ENCODE measurements at regions not wholly inside any gene's neighbourhood (a gene's known extent, or its start where the extent isn't known, plus 50 kb on each side); places are given as distances from the start of the nearest gene placed in this dataset.
A peak's percentile ranks its signal among the peaks of the same experiment; 100 is the strongest.

DNA sequence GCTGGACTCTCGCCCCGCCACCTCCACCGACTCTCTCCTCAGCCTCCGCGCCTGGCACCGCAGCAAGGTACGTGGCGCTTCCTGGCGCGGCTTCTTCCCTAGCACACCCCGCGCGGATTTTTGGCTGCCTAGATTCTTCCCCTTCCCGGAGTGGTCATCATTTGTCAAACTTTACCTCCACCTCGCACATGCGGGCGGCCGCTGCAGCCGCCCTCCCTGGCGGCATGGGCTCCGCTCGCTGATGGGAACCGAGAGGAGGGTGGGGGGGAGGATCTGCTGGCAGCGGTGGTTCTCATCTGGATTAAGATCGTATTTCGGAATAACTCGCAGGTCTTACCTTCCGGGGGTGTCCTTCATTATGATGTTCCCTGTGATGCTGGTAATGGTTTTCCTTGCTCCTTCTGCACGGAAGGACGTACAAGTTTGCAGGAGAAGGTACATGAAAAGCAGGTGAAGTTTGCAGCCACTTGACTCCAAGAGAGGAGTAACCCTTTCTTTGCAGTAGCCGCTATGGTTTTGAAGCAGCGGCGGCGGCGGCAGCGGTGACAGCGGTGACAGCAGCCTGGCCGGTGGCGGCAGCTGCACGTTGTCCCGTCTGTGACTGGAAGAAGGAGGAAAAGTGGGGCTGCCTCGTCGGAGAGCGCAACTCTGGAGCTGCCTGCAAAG is 2183.9 kb upstream of the TENM3 start:
- Mint-ChIP-seq H3K36me3 (ENCODE audit: unreplicated experiment) (peaks cover 5% of the 10 kb centered on the region), H3K27ac (ENCODE audit: unreplicated experiment) (no peak overlapping the region), H3K4me1 (ENCODE audit: unreplicated experiment) (peaks cover 23% of the 10 kb centered on the region), H3K4me3 (ENCODE audit: unreplicated experiment) (peak overlapping the region; percentile 85), H3K27me3 (ENCODE audit: unreplicated experiment) (peaks cover 68% of the 10 kb centered on the region), H3K9me3 (ENCODE audit: unreplicated experiment) (no peaks in the 10 kb centered on the region)
- DNase-seq (ENCODE audit: extremely low spot score, unreplicated experiment): no peak
- TF ChIP-seq, protein P1, sequence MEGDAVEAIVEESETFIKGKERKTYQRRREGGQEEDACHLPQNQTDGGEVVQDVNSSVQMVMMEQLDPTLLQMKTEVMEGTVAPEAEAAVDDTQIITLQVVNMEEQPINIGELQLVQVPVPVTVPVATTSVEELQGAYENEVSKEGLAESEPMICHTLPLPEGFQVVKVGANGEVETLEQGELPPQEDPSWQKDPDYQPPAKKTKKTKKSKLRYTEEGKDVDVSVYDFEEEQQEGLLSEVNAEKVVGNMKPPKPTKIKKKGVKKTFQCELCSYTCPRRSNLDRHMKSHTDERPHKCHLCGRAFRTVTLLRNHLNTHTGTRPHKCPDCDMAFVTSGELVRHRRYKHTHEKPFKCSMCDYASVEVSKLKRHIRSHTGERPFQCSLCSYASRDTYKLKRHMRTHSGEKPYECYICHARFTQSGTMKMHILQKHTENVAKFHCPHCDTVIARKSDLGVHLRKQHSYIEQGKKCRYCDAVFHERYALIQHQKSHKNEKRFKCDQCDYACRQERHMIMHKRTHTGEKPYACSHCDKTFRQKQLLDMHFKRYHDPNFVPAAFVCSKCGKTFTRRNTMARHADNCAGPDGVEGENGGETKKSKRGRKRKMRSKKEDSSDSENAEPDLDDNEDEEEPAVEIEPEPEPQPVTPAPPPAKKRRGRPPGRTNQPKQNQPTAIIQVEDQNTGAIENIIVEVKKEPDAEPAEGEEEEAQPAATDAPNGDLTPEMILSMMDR (IDR thresholded peaks at IDR 0.05): no peak

DNA sequence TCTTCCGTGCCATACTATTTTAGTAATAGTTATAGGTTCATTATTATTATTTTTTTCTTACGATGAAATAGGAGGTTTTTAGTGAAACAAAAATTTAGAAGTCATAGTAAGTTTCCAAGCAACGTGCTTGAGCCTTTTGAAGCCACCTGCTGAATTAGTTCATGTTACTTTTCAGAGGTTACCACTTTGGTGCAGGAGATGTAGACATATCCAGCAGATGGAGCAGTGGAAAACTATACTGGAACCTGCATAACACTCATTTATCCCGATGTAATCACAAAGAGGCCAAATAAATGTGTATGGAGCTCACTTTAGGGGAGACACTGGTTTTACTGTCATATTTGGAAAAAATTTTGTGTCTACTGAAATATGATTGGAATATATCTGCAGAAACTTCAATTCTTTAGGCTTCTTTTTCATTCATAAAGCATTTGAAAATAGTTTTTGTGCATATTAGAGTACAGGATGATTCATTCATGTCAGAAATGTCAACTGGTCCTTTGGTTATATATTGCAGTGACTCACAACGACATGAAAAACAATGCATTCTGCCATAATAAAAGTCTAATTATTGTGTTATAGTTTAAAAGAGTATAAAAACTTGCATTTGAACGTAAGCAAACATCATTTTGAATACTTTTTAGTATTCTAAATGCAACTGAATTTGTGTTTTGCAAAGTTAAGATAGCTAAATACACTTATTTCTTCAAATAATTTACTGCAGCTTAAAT is 2182.9 kb upstream of the TENM3 start:
- Mint-ChIP-seq H3K4me1 (ENCODE audit: unreplicated experiment) (peaks cover 23% of the 10 kb centered on the region), H3K36me3 (ENCODE audit: unreplicated experiment) (peaks cover 6% of the 10 kb centered on the region), H3K4me3 (ENCODE audit: unreplicated experiment) (peak overlapping the region; percentile 85), H3K27ac (ENCODE audit: unreplicated experiment) (no peak overlapping the region), H3K9me3 (ENCODE audit: unreplicated experiment) (no peaks in the 10 kb centered on the region), H3K27me3 (ENCODE audit: unreplicated experiment) (peaks cover 60% of the 10 kb centered on the region)
- TF ChIP-seq, protein P1 (IDR thresholded peaks at IDR 0.05): peak; percentile 51
- DNase-seq (ENCODE audit: extremely low spot score, unreplicated experiment): no peak

DNA sequence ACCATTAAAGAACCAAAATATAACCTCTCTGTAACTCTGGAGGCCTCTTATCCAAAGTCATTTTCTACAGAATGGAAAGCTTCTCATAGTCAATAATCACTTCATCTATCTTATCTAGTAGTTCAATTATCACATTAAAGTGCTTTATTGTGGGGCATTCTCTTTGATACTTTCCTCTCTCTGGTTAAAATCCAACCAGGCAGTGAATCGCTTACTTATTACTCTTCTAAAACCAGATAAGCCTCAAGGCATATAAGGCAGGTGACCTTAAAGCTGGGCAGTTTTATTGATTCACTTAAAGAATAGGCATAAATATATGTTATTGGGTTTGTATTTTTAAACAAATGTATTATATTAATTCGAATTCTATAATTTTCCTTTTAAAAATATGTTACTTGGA is 2162.1 kb upstream of the TENM3 start:
- Mint-ChIP-seq H3K9me3 (ENCODE audit: unreplicated experiment) (no peaks in the 10 kb centered on the region), H3K36me3 (ENCODE audit: unreplicated experiment) (no peaks in the 10 kb centered on the region), H3K27me3 (ENCODE audit: unreplicated experiment) (no peaks in the 10 kb centered on the region), H3K27ac (ENCODE audit: unreplicated experiment) (no peak overlapping the region), H3K4me1 (ENCODE audit: unreplicated experiment) (no peaks in the 10 kb centered on the region), H3K4me3 (ENCODE audit: unreplicated experiment) (no peak overlapping the region)
- TF ChIP-seq, protein P1 (IDR thresholded peaks at IDR 0.05): no peak
- no peak for DNase-seq (ENCODE audit: extremely low spot score, unreplicated experiment)

DNA sequence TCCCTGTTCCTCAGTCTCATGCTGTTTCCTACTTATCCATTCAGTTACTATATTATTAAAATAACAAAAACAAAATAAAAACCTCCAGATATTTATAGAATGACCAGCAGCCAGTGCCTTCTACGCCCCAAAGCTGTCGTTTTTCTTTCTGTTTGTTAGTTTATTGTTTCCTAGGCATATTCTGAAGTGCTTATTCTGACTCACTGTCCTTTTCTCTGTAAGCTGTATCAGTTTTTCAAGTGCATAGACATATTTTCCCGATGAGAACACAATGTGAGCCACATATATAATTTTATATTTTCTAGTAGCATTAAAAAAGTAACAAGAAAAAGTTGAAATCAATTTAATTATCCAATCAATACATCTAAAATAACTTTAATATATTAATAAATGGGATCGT is 2158.6 kb upstream of the TENM3 start:
- TF ChIP-seq, protein P1 (IDR thresholded peaks at IDR 0.05): no peak
- Mint-ChIP-seq H3K36me3 (ENCODE audit: unreplicated experiment) (no peaks in the 10 kb centered on the region), H3K4me1 (ENCODE audit: unreplicated experiment) (no peaks in the 10 kb centered on the region), H3K27me3 (ENCODE audit: unreplicated experiment) (no peaks in the 10 kb centered on the region), H3K4me3 (ENCODE audit: unreplicated experiment) (no peak overlapping the region), H3K27ac (ENCODE audit: unreplicated experiment) (no peak overlapping the region), H3K9me3 (ENCODE audit: unreplicated experiment) (no peaks in the 10 kb centered on the region)
- no peak for DNase-seq (ENCODE audit: extremely low spot score, unreplicated experiment)

DNA sequence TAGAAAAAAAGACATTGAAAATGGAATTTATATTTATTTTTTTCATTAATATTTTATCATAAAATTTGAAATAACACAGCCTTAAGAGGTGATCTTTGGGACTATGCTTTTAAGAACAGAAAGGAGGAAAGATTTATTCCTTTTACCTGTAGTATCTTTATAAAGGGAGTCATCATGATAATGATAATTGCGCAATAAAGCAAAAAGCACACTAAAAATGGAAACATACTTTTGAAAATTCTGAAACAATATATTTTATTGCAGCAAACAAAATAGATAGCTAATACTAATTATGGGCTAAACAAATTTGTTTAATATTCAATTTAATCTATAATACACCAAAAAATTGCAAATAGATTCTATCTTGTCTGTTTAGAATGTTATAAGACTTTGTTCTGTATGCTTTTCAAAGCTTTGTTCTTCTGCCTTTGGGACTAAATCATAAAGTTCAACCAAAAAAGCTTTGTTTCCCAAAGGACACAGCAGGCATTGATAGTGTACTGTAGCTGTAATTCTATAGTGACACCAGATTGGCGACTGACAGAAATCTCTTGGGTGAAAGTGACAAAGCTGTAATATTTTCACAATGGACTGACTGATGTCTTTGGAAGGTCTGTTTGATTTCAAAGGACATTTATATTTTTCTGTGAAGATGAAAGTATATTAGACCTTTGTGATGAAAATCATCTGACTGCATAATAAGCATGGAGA is 2156.6 kb upstream of the TENM3 start:
- Mint-ChIP-seq H3K27me3 (ENCODE audit: unreplicated experiment) (no peaks in the 10 kb centered on the region), H3K9me3 (ENCODE audit: unreplicated experiment) (no peaks in the 10 kb centered on the region), H3K27ac (ENCODE audit: unreplicated experiment) (no peak overlapping the region), H3K36me3 (ENCODE audit: unreplicated experiment) (no peaks in the 10 kb centered on the region), H3K4me3 (ENCODE audit: unreplicated experiment) (no peak overlapping the region), H3K4me1 (ENCODE audit: unreplicated experiment) (no peaks in the 10 kb centered on the region)
- no peak for DNase-seq (ENCODE audit: extremely low spot score, unreplicated experiment)
- TF ChIP-seq, protein P1 (IDR thresholded peaks at IDR 0.05): no peak

All from osteocyte (in vitro differentiated cells).